ENCODE measurements at regions not wholly inside any gene's neighbourhood (a gene's known extent, or its start where the extent isn't known, plus 50 kb on each side); places are given as distances from the start of the nearest gene placed in this dataset.

DNA sequence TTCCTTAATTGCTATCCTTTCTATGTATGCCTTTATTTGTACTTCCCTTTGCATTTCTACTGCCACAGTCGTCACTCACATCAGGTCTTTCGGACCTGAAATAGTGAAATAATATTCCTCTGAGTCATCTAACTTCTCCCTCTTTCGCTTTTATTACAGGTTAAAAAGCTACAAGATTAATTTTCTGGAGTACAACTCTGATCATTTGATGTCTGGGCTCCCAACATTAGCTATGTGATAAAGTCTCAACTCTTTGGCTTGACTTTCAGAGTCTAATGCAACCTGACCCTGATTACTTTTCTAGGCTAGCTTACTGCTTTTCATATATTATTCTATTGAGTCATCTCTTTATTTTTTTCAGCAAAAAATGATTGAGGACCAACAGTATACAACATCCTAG, 638.8 kb upstream of the WWC1 start:
- Mint-ChIP-seq H3K9me3 (peaks cover 2 to 17% of the 10 kb centered on the region in 2 donors), H3K4me1 (ENCODE audit: low read depth in 2 of 2) (no peaks in the 10 kb centered on the region), H3K27ac (no peak overlapping the region), H3K27me3 (no peaks in the 10 kb centered on the region), H3K4me3 (no peak overlapping the region), H3K36me3 (ENCODE audit: insufficient read depth) (no peaks in the 10 kb centered on the region)
- DNase-seq (no peak), ATAC-seq (replicated peaks) (no peak)

GRCh38 chr5:167653645-167654106, 637.8 kb upstream of the WWC1 start:
- H3K4me3 Mint-ChIP-seq, result no peak overlapping the region
- ATAC-seq (replicated peaks), result no peak
- H3K4me1 Mint-ChIP-seq (ENCODE audit: low read depth in 2 of 2), result no peaks in the 10 kb centered on the region
- peaks cover 2 to 17% of the 10 kb centered on the region in 2 donors for H3K9me3 Mint-ChIP-seq
- no peak for DNase-seq
- no peaks in the 10 kb centered on the region for H3K27me3 Mint-ChIP-seq
- no peak overlapping the region for H3K27ac Mint-ChIP-seq
- H3K36me3 Mint-ChIP-seq (ENCODE audit: insufficient read depth), result no peaks in the 10 kb centered on the region

- Mint-ChIP-seq H3K9me3 (peaks cover 0 to 15% of the 10 kb centered on the region in 2 donors), H3K4me1 (ENCODE audit: low read depth in 2 of 2) (no peaks in the 10 kb centered on the region), H3K36me3 (ENCODE audit: insufficient read depth) (no peaks in the 10 kb centered on the region), H3K4me3 (no peak overlapping the region), H3K27ac (no peak overlapping the region), H3K27me3 (no peaks in the 10 kb centered on the region)
- no peak for DNase-seq
- ATAC-seq (replicated peaks), result no peak
Observed at GRCh38 chr5:167657016-167657415, 634.4 kb upstream of the WWC1 start.

- Mint-ChIP-seq H3K27me3 (no peaks in the 10 kb centered on the region), H3K36me3 (ENCODE audit: insufficient read depth) (no peaks in the 10 kb centered on the region), H3K4me1 (ENCODE audit: low read depth in 2 of 2) (no peaks in the 10 kb centered on the region), H3K27ac (no peak overlapping the region), H3K4me3 (no peak overlapping the region), H3K9me3 (peaks cover 3 to 6% of the 10 kb centered on the region in 2 donors)
- no peak for DNase-seq
- ATAC-seq (replicated peaks), result no peak
Observed at GRCh38 chr5:167658889-167659288, 632.6 kb upstream of the WWC1 start.

GRCh38 chr5:167661605-167662004, 629.8 kb upstream of the WWC1 start:
- H3K27me3 Mint-ChIP-seq, result no peaks in the 10 kb centered on the region
- peaks cover 3 to 6% of the 10 kb centered on the region in 2 donors for H3K9me3 Mint-ChIP-seq
- no peak overlapping the region for H3K27ac Mint-ChIP-seq
- no peak overlapping the region for H3K4me3 Mint-ChIP-seq
- no peaks in the 10 kb centered on the region for H3K4me1 Mint-ChIP-seq (ENCODE audit: low read depth in 2 of 2)
- DNase-seq, result no peak
- ATAC-seq (replicated peaks), result no peak
- H3K36me3 Mint-ChIP-seq (ENCODE audit: insufficient read depth), result no peaks in the 10 kb centered on the region

DNA sequence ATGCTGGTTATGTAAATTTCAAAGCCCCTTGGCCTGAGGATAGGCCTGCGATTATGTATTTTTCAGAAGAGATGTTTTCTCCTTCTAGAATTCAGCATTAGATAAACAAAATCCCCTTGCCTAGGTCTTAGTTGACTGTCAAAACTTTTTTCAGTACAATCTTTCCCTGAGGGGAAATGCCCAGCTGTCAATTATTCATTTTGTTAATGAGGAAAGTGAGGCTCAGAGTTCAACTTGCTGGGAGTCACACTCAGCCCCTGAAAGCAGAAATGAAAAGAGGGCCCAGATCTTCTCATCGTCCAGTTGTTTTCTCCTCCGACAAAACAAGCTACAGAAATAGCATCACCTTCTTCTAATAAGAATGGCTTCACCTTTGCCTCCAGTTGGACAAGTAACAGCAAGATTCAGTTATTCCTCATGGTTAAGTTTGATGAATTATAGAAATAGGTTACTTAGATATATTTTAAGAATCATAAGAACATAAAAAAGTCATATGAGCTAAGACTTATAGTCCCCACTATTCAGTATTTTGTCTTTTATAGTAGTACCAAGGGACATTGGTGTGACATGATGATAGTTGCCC, 627.1 kb upstream of the WWC1 start:
- H3K4me1 Mint-ChIP-seq (ENCODE audit: low read depth in 2 of 2), result no peaks in the 10 kb centered on the region
- DNase-seq (no peak), ATAC-seq (replicated peaks) (no peak)
- no peaks in the 10 kb centered on the region for H3K36me3 Mint-ChIP-seq (ENCODE audit: insufficient read depth)
- no peak overlapping the region for H3K4me3 Mint-ChIP-seq
- H3K27ac Mint-ChIP-seq, result no peak overlapping the region
- peaks cover 0 to 3% of the 10 kb centered on the region in 2 donors for H3K9me3 Mint-ChIP-seq
- H3K27me3 Mint-ChIP-seq, result no peaks in the 10 kb centered on the region

GRCh38 chr5:167665841-167666375, 625.5 kb upstream of the WWC1 start:
- H3K27ac Mint-ChIP-seq, result no peak overlapping the region
- peaks cover 0 to 3% of the 10 kb centered on the region in 2 donors for H3K9me3 Mint-ChIP-seq
- no peaks in the 10 kb centered on the region for H3K36me3 Mint-ChIP-seq (ENCODE audit: insufficient read depth)
- H3K4me3 Mint-ChIP-seq, result no peak overlapping the region
- DNase-seq (no peak), ATAC-seq (replicated peaks) (no peak)
- no peaks in the 10 kb centered on the region for H3K27me3 Mint-ChIP-seq
- no peaks in the 10 kb centered on the region for H3K4me1 Mint-ChIP-seq (ENCODE audit: low read depth in 2 of 2)

DNA sequence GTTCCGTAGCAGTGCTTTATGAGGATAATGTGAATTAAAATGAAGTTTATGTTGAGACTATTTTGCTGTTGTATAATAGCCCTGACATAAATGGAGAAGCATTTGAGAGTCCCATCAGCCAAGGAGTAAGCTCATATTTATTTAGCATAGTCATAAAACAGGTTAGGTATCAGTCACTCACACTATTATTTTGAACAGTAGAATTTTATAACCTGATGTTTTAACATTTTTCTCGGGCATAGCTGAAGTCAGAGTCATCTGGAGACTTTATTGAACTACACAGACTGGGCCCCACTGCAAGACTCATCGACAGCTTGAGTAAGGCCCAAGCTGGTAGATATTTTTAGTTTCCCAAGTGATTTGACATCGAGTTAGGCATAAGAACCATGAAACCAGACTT, 620.3 kb upstream of the WWC1 start:
- no peak overlapping the region for H3K4me3 Mint-ChIP-seq
- ATAC-seq (replicated peaks) (no peak), DNase-seq (no peak)
- H3K9me3 Mint-ChIP-seq, result peaks cover 0 to 5% of the 10 kb centered on the region in 2 donors
- no peak overlapping the region for H3K27ac Mint-ChIP-seq
- H3K4me1 Mint-ChIP-seq (ENCODE audit: low read depth in 2 of 2), result no peaks in the 10 kb centered on the region
- no peaks in the 10 kb centered on the region for H3K36me3 Mint-ChIP-seq (ENCODE audit: insufficient read depth)
- no peaks in the 10 kb centered on the region for H3K27me3 Mint-ChIP-seq

GRCh38 chr5:167673942-167674341, 617.5 kb upstream of the WWC1 start:
- Mint-ChIP-seq H3K4me3 (no peak overlapping the region), H3K9me3 (peaks cover 0 to 8% of the 10 kb centered on the region in 2 donors), H3K4me1 (ENCODE audit: low read depth in 2 of 2) (no peaks in the 10 kb centered on the region), H3K27ac (no peak overlapping the region), H3K36me3 (ENCODE audit: insufficient read depth) (no peaks in the 10 kb centered on the region), H3K27me3 (no peaks in the 10 kb centered on the region)
- no peak for DNase-seq
- no peak for ATAC-seq (replicated peaks)

DNA sequence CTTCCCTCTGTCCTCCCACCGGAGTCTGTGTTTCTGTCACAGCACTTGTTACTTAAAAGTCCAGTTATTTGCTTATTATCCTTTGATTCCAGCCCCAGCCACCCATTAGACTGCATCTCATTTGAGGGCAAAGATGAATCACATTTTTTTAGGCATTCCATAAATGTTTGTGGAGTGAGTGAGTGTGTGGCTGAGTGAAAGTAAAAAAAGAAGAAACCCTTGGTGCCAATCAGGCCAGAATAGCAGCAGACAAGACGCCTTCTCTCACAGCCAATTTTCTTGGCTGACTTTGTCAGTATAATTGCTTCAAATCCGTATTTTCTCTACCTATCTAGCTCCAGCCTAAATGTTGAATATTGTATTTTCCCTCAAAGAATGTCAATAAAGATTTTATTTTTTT, 613.0 kb upstream of the WWC1 start:
- Mint-ChIP-seq H3K4me3 (no peak overlapping the region), H3K27me3 (no peaks in the 10 kb centered on the region), H3K36me3 (ENCODE audit: insufficient read depth) (no peaks in the 10 kb centered on the region), H3K27ac (no peak overlapping the region), H3K4me1 (ENCODE audit: low read depth in 2 of 2) (no peaks in the 10 kb centered on the region), H3K9me3 (peaks cover 1 to 23% of the 10 kb centered on the region in 2 donors)
- no peak for DNase-seq
- no peak for ATAC-seq (replicated peaks)

DNA sequence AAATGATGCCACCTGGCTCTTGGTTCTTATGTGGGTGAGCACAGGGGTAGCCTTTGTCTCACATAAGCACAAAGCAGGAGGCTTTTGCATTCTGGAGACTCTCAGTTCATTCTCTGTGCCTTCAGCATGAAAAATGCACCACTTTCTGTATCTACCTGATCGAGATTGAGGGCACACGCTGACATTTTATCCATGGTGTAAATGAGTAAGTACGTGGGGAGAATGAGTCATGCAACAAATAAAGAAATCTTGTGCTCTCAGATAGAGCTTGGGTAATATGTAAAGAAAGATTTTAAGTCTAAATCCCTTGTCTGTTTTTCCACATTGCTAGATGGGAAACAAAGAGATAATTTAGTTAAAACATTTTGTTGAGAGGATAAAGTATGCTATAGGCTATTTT, 607.2 kb upstream of the WWC1 start:
- Mint-ChIP-seq H3K27me3 (no peaks in the 10 kb centered on the region), H3K4me1 (ENCODE audit: low read depth in 2 of 2) (no peaks in the 10 kb centered on the region), H3K36me3 (ENCODE audit: insufficient read depth) (no peaks in the 10 kb centered on the region), H3K4me3 (no peak overlapping the region), H3K9me3 (peaks cover 1 to 15% of the 10 kb centered on the region in 2 donors), H3K27ac (no peak overlapping the region)
- DNase-seq (no peak), ATAC-seq (replicated peaks) (no peak)

DNA sequence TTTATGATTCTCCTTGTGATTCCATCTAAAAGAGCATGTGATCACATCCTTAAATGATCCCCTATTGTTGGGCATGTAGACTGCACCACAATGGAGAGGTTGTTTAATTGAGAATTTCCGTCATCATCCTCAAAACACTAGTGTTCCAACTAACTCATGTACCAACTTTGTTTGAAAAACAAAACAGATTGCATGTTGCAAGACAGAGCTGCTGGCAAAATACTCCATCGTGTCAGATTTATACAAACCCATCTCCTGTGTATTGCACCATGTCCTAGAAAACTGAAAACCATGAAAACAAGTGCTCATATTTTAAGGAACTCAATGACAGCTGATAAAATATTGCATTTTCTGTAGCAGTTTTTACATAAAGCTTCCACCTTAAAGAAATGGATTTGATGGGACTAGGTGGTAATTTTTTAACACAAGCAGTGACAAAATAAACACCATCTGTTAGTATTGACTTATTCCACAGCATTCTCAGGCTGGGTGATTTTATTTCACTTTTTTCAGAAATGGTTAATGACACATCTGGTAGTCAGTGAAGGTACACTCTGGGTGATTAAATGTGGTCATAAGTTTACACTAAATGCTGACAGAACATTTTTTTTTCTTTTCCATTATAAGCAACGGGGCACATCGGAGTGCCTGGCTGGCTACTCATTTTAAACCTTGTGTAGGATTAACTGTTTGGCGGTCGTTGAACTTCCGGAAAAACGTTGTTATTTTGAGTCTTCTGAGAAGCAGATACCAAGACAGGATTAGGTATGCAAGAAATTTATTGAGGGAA, 602.9 kb upstream of the WWC1 start:
- H3K9me3 Mint-ChIP-seq, result no peaks in the 10 kb centered on the region
- no peaks in the 10 kb centered on the region for H3K36me3 Mint-ChIP-seq (ENCODE audit: insufficient read depth)
- no peak overlapping the region for H3K27ac Mint-ChIP-seq
- ATAC-seq (replicated peaks), result no peak
- H3K4me1 Mint-ChIP-seq (ENCODE audit: low read depth in 2 of 2), result no peaks in the 10 kb centered on the region
- H3K27me3 Mint-ChIP-seq, result no peaks in the 10 kb centered on the region
- no peak overlapping the region for H3K4me3 Mint-ChIP-seq
- no peak for DNase-seq

DNA sequence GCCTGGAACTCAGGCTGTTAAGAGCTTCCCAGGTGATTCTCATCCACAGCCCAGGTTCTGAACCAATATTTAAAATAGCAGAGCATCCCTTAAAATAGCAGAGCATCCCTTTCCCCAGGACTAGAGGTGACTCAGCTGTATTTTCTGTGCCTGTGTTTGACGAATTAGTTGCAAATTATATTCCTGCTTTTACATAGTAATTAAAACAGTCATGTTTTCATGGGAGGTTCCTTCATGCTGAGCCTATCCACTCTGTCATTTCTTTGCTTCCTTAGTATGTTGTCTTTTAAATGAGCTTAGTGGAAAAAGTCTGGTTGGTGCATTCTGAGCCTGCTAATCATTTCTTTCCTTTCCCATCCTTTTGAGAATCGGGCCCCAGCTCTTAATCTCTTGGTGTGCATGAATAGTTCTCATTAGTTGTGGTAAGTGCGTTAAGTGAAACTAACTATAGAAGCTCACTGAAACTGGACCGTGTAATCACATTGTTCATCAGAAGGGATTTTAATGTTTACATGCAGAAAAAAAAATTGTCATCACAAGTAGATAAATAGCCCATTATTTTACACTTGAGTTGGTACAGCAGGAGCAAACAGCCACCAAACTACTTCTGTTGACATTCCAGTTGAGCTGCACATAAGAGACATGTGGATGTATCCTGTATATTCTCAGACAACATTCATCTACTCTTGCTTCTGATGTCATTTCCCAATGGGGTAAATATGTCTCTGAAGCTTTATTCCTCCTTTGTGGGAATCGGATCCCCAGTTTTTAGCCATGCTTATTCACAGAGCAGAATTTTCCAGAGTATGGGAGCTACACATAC, 596.9 kb upstream of the WWC1 start:
- no peak for ATAC-seq (replicated peaks)

More for the DNA sequence above, 596.9 kb upstream of the WWC1 start:
- Mint-ChIP-seq H3K27ac (no peak overlapping the region), H3K27me3 (no peaks in the 10 kb centered on the region), H3K4me3 (no peak overlapping the region), H3K36me3 (ENCODE audit: insufficient read depth) (no peaks in the 10 kb centered on the region), H3K9me3 (peaks cover 8 to 10% of the 10 kb centered on the region in 2 donors), H3K4me1 (ENCODE audit: low read depth in 2 of 2) (no peaks in the 10 kb centered on the region)
- DNase-seq, result no peak

Measured in effector memory CD8-positive, alpha-beta T cell (primary cell).